HG02623 (cell line): ENCODE measurements at regions not wholly inside any gene's neighbourhood (a gene's known extent, or its start where the extent isn't known, plus 50 kb on each side); places are given as distances from the start of the nearest gene placed in this dataset.
"Not testable (repeated sequence)": the region's sequence is repeated elsewhere in the genome, so short reads cannot be mapped to it uniquely, and the experiment has no call there.

Experiments used
- ATAC-seq: cut with Tn5 transposase; IDR thresholded peaks from one replicate; pipeline ENCODE4 v1.9.1; 2021; ENCODE audit warnings: moderate library complexity; ENCODE audit not compliant: unreplicated experiment

DNA sequence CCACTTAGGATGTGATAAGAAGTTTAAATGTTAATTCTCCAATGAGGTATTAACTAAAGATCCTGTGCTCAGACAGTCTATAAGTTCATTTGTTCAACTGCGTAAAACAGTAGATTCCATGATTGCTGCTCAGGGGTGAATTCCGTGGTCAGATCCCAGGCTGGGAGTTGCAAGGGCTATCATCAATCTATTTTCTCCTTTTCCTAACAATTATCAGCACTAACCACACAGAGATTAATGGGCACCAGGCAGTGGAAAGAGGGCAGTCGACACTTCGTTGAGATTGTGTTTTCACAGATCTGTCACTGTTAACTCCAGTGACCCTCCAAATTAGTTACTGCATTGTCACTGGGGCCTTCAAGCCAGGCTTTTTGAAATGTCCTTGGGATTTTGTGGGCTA lies 154.1 kb upstream of the SPRED2 start:
- no peak for ATAC-seq

DNA sequence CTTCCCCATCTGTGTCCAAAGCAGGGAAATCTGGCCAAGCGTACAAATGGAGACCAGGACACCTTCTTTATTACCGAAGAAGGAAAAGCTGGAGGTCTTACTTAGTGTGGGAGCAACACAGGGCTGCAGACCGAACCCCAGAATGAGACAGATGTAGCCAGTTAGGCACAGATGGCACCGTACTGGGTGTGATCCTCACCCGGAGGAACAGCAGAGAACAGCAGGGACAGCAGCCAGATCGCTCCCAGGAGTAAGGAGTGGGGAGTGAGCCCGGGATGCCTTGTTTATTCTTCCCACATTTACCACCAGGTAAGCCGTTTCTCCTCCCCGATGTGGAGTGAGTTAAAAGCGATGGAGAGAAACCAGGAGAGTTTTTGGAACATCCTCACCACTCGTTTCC lies 150.7 kb upstream of the SPRED2 start:
- ATAC-seq, result no peak

DNA sequence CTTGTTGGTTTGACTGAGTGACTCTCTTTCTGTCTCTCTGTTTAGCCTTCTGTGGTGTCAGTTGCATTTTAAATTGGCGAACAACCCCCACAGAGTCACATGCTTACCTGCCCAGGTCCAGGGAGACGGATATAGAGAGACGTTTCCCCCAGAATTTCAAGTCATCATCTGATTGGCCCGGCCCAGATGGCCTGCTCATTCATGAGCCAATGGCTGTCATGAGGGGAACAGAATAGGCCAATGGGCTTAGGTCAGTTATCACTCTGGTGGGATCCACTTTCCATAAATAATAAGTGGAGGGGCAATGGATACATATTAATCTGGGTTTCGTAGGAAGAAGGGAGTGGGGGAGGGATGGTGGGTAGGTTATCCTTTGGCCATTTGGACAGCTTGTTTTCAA lies 150.0 kb upstream of the SPRED2 start:
- no peak for ATAC-seq

DNA sequence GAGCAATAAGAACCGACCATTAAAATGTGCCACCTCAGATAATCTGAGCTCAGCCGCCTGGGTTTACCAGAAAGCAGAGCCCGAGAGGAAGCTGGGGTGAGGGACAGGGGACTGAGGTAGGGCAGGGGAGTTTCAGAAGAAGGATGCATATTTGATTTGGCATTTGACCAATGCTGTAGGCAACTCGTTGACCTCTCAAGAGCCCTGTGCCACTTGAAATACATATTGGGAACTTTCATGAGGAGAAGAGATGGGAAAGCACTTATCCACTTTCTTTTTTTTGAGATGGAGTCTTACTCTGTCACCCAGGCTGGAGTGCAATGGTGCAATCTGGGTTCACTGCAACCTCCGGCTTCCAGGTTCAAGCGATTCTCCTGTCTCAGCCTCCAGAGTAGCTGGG lies 148.4 kb upstream of the SPRED2 start:
- no peak for ATAC-seq

DNA sequence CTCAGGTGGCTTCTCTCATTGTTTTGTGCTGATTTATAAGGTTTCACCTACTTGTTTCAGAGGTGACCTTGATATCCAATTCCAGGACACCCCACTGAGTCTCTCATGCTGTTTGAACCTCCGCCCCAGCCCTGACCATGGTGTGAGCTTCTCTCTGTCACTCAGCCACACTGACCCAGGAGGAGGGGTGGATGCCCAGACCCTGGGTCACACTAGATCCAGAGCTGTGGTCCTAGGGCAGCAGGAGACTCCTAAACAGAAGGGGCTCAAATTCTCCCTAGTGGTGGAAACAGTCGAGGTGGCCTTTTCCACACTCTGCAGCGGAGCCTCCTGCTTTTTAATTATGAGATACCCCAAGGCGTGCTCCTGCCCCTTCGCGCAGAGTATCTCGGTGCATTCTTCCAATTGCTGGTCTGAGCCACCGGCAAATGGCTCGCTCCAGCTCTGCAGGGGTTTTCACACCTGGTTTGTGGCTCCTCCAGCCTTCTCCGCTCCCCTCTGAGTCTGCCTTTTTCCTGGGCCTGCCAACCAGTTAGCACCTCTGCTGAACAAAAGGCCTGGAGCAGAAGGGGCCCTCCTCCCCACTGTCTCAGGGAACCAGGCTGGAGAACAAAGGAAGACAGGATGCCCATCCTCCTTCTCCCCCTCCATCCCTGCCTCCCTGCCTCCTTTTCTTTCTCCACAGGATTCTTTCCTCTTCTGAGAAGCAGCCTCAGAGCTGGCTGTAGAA lies 147.3 kb upstream of the SPRED2 start:
- no peak for ATAC-seq

DNA sequence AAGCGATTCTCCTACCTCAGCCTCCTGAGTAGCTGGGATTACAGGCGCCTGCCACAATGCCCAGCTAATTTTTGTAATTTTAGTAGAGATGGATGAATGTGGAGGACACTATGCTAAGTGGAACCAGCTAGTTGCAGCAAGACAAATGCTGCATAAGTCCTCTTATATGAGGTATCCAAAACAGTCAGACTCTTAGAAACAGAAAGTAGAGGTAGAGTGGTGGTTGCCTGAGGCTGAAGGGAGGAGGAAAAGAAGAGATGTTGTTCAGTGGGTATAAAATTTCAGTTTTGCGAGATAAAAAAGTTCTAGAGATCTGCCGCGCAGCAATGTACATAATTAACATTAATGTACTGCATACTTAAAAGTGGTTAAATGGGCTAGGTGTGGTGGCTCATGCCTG lies 145.3 kb upstream of the SPRED2 start:
- no peak for ATAC-seq

DNA sequence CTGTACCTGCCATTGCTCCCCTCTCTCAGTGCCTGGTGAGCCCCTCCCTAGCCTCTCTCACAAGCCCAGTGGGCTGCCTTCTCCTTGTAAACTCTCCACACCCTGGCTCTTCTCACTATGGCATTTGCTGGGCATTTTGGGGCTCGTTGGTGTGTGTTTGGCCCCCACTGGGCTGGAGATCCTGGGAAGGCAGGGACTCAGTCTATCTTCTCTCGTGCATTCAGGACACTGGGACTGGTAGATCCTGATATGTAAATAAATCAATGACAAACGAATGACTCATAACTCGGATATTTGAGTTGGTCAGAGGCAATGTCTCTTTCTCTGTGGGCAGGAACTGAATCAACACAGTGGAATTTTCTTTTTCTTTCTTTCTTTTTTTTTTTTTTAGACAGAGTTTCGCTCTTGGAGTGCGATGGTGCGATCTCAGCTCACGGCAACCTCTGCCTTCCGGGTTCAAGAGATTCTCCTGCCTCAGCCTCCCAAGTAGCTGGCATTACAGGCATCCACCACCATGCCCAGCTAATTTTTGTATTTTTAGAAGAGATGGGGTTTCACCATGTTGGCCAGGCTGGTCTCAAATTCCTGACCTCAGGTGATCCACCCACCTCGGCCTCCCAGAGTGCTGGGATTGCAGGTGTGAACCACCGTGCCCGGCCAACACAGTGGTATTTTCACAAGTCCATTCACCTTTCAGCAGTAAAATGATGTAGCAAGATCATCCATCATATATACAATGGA lies 144.6 kb upstream of the SPRED2 start:
- ATAC-seq, result no peak

DNA sequence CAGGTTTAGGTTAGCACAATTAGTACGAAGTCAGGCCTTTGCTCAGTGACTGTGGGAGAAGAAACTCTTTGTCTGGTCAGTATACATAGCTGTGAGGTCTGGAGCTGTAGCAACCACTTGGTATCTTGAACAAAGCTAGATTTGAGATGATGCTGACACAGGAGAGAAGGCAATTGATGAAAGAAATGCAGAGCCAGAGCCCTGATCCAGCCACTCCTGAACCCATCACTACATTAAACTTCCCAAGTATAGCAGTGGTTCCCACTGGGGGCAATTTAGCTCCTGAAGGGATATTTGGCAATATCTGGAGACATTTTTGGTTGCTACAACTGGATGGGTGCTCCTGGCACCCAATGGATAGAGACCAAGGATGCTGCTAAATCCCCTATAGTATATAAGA lies 143.9 kb upstream of the SPRED2 start:
- ATAC-seq, result no peak

DNA sequence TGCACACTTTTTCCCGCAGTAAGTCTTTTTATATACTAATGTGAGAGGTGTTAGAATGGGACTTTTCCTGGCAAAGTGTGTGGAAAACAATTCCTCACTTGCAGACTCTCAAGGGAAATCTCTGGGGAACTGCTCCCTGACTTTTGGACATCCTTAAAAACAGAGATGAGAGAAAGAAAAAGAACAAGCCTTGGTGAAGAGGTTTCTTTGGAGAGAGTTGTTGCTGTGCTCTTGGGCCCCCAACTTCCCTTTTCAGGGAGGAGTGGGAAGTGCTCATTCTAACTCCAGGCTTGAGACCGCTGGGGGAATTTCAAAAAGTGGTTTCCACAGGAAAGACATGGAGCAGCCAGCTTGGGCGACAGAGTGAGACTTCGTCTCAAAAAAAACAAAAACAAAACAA lies 142.6 kb upstream of the SPRED2 start:
- ATAC-seq, result no peak

DNA sequence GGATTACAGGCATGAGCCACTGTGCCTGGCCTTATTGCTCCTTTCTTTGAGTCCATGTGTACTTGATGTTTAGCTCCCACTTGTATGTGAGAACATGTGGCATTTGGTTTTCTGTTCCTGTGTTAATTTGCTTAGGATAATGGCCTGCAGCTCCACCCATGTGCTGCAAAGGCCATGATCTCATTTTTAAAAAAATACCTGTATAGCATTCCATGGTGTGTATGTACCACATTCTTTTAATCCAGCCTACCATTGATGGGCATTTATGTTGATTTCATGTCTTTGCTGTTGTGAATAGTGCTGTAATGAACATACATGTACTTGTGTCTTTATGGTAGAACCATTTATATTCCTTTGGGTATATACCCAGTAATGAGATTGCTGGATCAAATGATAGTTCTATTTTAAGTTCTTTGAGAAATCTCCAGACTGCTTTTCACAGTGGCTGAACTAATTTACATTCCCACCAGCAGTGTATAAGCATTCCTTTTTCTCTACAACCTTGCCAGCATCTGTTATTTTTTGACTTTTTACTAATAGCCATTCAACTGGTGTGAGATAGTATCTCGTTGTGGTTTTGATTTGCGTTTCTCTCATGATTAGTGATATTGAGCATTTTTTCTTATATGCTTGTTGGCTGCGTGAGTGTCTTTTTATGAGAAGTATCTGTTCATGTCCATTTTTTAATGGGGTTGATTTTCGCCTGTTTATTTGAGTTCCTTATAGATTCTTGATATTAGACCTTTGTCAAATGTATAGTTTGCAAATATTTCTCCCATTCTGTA lies 136.4 kb upstream of the SPRED2 start:
- ATAC-seq, result not testable (repeated sequence)

DNA sequence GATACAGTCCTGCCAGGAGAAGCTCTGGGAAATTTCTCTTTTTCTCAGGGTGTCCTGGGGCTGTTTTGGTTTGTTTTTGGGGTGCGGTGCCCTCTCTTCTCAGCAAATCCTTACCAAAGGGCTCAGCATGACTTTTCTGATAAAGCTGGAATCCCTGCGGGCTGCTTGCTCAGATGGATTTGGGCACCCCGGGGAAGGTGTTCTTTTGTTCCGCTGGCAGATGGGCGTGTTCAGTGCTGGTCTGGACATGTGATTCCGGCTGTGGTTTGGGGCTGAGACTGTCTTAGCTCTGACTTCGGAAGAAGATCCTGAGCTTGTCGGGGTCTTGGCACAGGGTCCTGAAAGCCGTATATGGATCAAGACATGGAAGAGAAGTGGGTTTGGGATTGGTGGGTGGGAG lies 134.2 kb upstream of the SPRED2 start:
- no peak for ATAC-seq

DNA sequence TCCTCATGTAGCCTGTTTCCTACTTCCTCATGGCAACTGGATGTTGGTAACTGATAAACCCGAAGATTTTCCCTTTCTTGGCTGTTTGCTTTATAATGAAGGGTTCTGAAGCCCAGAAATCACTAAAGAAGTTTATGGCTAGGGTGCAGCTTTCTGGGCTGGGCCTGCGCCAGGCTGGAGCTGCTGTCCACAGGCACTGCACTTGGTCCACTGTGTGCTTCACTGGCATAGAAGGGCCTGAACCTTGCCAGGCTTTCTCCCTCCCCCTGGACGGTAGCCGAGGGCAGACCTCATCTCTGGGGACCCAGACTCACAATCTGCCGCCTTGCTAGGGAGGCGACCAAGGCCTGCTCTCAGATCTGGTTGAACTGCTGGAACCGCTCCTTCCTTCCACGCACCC lies 133.3 kb upstream of the SPRED2 start:
- ATAC-seq, result no peak

DNA sequence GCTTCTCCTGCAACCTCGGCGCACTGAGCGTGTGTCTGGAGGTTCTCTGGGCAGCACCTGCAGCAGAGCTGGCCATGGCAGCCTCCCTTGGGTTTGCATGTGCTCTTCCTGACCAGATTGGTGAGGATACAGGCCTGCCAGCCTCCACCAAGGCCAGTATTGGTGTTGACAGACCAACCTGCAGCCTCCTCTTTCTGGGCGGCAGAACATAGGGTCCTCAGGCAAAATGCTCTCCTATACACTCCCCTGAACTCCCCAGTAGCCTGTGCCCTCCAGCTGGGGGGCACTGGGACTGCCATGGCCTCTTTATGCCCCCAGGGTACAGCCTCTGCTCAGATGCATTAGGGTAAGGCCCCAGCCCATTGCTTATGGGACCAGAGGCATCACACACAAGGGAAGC lies 131.9 kb upstream of the SPRED2 start:
- ATAC-seq, result no peak

DNA sequence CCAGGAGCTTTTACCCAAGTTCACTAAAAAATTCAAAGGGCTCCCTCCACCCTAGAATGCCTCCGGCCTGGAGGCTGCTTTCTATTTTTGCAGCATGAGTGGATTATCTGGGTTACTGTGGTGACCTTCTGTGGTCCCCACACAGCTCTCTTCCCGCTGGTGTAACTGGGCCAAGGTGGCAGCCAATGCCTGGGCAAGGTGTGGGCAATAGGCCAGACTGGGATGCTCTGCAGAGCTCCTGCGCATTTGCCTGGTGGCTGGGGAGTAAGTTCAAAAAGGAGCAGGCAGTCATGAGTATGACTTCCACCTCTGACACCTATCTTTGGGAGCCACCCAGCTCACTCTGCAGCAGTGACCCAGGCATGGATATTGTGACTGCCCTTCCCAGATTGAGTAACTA lies 130.5 kb upstream of the SPRED2 start:
- ATAC-seq, result no peak

DNA sequence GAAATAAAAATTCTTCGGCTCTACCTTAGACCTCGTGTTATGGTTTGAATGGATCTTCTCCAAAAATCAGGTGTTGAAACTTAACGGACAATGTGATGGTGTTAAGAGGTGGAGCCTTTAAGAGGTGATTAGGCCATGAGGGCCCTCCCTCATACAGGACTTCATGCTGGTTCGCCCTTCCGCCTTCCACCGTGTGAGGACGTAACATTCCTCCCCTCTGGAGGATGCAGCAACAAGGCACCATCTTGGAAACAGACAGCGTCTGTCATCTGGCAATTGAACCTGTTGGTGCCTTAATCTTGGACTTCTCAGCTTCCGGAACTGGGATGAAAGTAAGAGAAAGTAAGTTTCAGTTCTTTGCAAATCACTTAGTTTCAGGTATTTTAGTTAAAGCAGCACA lies 126.3 kb upstream of the SPRED2 start:
- ATAC-seq, result no peak

DNA sequence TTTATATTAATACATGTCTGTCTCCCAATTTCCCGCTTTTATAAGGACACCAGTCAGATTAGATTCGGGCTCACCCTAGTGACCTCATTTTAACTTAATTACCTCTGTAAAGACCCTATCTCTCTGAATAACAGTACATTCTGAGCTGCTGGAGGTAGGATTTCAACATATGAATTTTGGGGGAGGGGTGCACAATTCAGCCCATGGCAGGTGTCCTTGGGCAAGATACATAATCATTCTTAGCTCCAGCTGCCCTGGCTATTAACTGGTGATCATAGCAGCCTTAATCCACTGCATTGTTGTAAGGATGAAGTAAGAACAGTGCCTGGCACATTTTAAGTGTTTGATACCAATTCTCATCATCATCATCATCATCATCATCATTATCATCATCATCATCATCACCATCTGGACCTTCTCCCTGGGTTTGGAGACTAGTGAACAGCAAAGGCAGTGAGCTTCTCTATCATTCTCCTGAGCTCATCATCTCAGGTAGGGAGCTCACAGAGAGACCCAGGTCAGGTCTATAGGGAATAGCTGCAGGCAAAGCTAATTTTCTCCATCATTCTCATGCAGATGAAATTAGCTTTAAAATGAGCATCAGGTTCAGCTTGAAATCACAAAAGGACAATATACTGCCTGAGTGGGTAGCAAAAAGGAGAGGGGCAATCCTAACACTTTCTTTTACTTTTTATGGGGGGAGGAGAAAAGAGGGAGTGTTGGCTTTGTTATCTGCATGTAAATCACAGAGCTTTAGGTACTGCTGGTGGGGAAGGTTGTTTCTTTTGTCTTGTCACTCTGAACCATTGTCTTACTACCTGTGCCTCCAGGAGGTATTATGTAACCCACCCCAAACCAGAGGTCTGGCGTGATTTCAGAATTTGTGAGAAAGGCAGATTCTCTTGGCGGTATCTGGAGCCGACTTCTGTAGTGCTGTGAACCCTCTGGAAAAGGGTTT lies 125.5 kb upstream of the SPRED2 start:
- ATAC-seq, result no peak

DNA sequence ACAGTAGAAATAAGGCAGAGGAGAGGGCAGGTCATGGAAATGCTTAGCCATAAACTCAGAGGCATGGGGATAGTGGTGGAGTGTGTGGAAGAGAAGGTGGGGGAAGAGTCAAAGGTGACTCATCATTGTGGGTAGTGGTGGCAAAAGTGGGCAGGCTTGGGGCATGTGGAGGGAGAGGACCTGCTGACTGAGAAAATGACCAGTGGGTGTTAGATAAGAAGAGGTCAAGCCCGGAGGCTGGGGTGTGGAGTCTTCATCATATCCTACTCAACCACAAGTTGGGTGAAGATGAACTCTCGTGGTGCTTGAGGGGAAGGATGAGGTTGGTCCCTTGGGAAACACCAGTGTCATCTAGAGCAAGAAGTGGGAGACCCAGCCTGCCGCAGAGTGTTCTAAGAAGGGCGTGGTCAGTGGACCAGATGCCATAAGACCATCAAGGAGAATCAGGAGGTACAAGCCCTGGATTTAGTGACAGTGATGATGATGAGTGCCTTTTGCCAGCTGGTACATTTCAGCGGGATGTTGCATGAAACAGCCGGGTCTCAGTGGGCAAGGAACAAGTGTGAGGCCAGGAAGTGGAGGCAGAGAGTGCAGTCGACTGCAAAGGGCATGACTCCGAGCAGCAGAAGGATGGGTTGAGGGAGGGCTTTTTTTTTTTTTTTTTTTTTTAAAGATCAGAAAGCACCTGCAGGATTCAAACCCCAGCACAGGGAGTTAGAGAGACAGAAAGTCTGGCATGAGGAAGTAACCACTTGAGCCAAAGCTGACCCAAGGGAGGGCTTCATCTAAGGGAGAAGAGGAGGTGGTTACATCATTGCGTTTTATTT lies 122.6 kb upstream of the SPRED2 start:
- ATAC-seq, result no peak

DNA sequence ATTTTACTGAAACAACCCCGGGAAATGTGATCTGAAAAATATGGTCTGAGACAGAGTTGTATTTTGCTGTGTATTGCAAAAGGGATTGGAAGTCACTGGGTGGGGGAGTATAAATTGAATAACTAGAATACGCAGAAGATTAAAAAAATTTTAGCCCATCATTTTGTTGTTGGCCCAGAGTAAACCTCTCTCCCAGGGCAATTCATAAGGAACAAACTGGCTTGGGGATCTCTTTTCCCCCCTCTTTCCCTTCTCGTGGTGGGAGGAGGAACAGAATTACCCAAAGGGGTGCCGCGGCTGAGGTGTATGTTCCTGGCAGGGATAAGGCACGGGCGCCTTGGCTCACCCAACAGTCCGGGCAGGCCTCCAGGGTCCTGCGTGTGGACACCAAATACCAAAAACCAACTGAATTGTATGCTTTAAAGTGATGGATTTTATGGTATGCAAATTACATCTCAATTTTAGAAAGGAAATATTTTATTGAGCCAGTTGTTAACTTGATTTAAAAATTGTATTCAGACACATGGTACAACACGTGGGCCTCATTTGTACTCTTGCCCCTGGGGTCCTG lies 121.2 kb upstream of the SPRED2 start:
- no peak for ATAC-seq

DNA sequence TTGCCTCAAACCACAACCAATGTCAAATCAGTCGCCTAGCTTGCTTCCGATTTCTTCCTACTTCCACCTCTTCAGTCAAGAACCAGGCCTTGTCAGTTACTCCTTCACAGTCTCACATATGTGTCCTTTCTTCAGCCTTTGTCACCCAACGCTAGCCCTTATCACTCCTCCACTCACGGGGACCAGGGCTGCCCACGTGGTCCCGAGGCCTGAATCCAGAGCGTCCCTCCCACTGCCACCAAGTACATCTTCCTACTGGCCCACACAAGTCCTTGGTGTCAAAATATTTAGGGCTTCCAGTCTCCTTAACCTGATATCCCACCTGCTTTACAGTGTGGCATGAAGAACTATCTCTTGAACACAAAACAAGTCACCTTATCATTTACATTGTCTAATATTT lies 119.1 kb upstream of the SPRED2 start:
- ATAC-seq, result no peak

DNA sequence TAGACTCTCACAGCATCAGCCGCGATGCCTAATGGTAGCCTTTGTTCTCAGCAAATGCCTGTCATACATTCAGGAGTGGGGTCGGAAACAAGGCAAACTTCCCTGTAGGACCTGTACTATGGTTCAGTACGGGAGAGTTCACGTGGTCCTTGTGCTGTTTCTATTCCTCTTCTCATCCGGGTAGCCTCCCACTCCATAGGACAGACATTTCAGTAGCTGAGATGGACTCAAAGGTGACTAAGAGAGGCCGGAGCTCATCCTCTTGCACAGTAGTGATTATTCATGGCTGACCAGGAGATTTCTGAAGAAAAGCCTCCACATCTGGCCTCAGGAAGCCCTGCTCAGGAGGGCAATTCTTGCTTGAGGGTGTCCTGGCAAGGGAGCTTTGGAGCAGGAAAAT lies 117.8 kb upstream of the SPRED2 start:
- ATAC-seq, result no peak
